GM18505 (cell line): ENCODE measurements at regions not wholly inside any gene's neighbourhood (a gene's known extent, or its start where the extent isn't known, plus 50 kb on each side); places are given as distances from the start of the nearest gene placed in this dataset.

Experiments used
- ATAC-seq: cut with Tn5 transposase; IDR thresholded peaks from one replicate; pipeline ENCODE4 v1.9.1; 2021; ENCODE audit not compliant: unreplicated experiment
- POLR2A ChIP-seq: IDR thresholded peaks from 4 replicates; pipeline ENCODE4 v1.6.1; 2011; ENCODE audit warnings: borderline replicate concordance; ENCODE audit not compliant: insufficient read depth, insufficient read length; ENCODE audit errors: extremely low read depth

DNA sequence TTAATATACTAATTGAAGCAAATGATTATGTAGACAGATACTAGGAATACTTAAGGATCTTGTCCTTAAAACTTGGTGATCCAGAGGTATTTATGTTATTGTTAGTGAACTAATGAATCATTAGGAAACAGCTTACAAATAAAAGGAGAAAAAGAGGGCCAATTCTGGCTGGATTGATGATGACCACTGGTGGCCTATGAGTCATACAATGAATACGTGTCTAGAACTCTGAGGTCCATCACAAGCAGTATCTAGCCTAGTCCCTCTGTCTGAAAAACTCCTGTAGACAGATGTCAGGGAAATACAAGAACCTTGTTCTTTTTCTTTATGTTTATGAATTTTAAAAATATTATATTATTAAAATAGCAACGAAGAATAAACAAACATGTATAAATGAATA is 51.7 kb upstream of the RTL1 start:
- ATAC-seq, result no peak
- no peak for TF ChIP-seq POLR2A

DNA sequence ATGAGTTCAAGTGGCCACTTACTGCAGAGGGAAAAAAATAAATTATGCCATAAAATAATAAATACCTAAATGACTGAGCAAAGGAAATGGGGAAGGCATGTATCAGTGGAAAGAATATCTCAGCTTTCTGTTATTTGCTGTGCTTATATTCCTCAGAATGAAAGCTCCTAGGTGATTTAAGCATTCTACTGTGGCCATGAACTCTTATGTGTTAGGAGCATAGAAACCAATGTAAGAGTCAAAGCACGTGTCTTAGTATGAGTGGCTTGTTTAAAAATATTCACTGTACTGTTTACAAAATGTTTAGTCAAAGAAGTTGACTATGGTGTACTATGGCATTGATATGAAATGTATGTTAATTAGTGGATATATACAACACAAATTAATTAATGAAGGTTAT is 59.0 kb upstream of the RTL1 start:
- ATAC-seq, result no peak
- no peak for TF ChIP-seq POLR2A

DNA sequence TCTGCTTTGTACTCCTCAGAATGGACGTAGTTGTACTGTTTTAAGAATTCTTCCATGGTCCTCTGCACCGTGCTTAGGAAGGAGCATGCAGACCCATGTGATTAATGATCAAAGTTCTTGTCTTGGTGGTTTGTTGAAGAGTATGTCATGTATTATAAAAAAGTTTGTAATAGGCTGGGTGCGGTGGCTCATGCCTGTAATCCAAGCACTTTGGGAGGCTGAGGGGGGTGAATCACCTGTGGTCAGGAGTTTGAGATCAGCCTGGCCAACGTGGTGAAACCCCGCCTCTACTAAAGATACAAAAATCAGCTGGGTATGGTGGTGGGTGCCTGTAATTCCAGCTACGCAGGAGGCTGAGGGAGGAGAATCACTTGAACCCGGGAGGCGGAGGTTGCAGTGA is 61.8 kb upstream of the RTL1 start:
- ATAC-seq, result no peak

DNA sequence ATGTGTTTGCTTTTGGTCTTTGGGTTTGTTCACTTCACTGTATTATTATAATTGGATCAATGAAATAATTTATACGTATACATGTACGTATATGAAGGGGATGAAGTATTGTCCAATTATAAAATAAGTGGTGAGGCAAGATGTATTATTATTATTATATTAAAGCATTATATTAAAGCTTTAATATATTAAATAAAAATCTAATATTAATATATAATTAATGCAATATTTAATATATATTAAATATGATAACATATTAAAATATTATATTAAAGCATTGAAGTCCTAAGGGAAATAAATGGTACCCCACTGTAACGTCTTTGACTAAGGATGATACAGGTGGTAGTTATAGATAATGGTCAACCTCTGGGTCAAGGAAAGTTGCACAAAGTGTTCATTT is 63.7 kb upstream of the RTL1 start:
- no peak for ATAC-seq
- TF ChIP-seq POLR2A, result no peak

More for the DNA sequence above, 61.8 kb upstream of the RTL1 start:
- no peak for TF ChIP-seq POLR2A

DNA sequence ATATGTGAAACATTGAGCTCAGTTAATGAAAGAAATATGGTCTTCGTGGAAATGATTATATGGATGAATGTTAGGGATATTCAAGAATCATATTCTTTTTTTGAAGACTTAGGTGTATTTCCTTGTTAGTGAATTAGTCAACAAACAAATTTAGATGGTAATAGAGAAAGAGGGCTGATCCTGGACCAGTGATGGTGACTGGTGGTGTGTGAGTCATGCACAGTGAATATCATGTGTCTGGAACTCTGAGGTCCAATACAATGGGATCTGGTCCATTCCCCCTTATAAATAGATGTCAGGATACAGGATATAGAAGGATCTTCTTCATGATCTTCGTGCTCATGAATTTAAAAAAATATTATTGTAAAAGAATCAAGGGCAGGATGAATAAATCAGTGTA is 64.4 kb upstream of the RTL1 start:
- no peak for TF ChIP-seq POLR2A
- no peak for ATAC-seq

DNA sequence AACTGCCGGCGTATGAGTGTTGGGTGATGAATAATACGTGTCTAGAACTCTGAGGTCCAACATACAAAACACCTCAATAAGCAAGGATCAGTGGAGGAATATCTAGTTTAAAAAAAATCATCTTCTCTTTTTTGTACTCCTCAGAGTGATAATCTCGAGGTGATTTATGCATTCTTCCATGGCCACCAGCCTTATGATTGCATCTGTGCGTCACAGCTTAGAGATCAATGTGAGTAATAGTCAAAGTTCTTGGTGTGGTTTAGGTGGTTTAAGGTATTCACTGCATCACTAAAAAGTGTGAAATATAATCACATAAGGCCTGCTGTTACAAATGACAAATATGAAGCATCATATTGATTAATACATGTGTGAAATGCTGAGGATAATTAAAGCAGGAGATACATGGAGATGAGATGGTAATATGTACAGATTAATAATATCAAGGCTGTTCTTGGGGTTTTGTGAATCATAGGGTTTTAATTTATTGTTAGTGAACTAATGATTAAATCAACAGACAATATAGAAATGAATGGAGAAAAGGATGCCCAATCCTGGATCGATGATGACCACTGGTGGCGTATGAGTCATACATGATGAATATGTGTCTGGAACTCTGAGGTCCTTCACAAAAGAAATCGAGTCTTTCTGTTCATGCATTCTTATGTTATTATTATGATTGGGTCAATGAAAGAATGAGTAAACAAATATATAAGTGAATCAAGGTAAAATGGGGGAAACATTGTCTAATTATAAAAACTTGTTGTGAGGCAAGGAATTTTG is 68.8 kb upstream of the RTL1 start:
- TF ChIP-seq POLR2A, result no peak
- ATAC-seq, result no peak

DNA sequence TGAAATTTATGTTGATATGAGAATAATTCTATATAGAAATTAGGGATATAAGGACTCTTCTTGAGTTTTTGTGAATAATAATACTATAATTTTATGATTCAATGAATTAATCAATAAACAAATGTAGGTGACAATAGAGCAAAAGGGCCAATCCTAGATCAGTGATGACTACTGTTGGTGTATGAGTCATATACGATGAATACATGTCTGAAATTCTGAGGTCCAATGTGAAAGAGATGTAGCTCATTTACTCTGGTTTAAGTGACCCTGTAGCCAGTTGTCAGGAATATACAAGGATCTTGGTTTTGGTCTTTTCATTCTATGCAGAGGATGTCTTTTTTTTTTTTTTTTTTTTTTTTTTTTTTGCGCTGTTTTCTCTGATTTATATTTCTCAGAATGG is 72.1 kb upstream of the RTL1 start:
- ATAC-seq, result no peak
- no peak for TF ChIP-seq POLR2A

DNA sequence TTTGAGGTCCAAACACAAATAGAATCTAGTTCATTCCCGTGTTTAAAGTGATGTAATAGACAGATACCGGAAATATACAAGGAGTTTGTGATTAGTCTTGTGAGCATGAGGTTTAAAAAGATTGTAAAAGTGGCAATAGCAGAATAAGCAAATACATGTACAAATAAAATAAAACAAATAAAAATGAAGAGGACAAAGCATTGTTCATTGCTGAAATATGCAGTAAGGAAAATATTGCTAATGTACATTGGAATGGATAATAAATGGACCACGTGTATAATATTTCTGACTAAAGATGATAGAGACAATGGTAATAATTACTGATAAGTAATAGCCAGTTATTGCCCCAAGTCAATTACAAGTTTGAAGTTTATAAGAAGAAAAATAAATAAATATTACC is 75.6 kb upstream of the RTL1 start:
- no peak for TF ChIP-seq POLR2A
- no peak for ATAC-seq

DNA sequence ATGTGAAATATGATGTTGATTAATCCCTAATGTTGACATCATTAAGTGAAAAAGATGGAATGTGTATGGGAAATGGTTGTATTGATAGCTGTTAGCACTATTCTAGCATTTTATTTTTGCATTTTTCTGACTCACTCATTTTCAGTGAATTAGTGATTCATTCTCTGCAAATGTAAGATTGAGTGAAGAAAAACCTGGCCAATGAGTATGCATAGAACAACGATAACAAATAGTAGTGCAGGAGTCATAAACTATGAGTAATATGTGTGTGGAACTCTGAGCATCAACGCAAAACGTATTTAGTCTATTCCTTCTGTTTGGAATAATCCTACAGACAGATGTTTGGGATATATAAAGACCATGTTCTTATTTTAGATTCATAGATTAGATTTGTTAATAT is 76.3 kb upstream of the RTL1 start:
- TF ChIP-seq POLR2A, result no peak
- ATAC-seq, result no peak

DNA sequence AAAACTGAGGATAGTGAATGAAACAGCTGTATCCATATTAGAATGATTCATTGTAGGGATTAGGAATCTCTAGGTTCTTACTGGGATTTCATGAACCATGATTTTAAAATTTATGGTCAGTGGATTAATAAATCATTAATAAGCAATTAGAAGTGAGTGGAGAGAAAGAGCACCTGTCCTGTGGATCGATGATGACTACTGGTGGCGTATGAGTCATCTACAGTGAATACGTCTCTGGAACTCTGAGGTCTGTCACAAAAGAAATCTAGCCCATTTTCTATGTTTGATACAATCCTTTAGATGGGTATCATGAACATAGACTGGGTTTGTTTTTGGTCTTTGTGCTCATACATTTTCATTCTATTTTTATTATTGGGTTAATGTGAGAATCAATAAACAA is 77.3 kb upstream of the RTL1 start:
- no peak for ATAC-seq
- no peak for TF ChIP-seq POLR2A

DNA sequence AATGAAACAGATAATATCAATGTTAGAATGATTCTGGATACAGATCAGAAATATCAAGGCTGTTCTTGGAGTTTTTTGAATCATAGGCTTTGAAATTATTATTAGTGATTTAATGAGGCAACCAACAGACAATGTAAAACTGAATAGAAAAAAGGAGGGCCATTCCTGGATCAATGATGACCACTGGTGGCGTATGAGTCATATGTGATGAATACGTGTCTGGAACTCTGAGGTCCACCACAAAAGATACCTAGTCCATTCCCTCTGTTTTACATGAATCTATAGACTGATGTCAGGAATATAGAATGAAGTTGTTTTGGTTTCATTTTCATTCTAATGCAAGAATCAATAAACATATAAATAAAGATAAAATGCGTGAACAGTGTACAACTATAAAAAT is 78.3 kb upstream of the RTL1 start:
- no peak for ATAC-seq
- TF ChIP-seq POLR2A, result no peak

DNA sequence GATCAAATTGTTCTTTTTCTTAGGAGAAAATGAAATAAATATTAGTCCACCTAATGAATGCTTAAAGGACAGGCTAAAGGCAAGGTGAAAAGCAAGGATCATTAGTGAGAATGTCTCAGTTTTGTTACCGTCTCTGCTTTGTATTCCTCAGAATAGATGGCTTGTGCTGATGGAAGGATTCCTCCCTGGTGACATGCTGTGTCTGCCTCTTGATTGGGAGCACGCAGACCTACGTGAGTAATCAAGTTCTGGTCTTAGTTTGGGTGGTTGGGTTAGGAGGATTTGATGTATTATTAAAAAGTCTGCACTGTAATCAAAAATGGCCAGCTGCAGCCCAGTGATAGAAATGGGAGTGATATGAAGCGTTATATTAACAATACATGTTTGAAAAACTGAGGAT is 78.8 kb upstream of the RTL1 start:
- TF ChIP-seq POLR2A, result no peak
- no peak for ATAC-seq

DNA sequence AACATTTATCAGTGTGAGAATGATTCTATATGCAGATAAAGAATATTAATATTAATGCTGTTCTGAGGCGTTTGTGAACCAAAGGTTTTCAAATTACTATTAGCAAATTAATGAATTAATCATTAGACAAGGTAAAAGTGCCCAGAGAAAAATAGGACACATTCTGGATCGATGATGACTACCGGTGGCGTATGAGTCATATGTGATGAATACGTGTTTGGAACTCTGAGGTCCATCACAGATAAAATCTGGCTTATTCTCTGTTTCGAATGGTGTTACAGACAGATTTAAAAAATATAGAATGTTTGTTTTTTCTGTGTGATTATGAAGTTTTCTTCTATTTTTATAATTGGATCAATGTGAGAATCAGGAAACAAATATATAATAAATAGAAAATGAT is 79.2 kb upstream of the RTL1 start:
- no peak for ATAC-seq
- TF ChIP-seq POLR2A, result no peak

DNA sequence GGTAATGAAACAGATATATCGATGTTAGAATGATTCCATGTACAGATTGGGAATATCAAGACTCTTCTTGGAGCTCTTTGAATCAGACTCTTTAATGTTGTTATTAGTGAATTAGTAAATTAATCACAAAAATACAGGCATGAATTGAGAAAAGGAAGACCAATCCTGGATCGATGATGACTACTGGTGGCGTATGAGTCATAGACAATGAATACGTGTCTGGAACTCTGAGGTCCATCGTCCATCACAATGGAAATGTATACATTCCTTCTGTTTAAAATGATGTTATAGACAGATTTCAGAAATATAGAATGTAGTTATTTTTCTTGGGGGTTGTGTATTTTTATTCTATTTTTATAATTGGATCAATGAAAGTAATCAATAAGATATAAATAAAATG is 80.2 kb upstream of the RTL1 start:
- ATAC-seq, result no peak
- TF ChIP-seq POLR2A, result no peak

DNA sequence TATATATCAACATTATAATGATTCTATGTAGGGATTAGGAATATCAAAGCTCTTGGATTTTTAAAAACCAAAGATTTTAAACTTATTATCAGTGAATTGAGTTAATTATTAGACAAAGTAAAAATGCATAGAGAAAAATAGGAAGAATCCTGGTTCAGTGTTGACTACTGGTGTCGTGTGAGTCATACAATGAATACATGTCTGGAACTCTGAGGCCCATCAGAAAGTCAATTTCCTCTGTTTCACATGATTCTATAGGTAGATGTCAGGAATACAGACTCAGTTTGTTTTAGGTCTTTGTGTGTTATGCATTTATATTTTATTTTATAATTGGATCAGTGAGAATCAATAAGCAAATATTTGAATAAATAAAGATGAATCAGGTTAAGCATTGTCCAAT is 84.5 kb upstream of the RTL1 start:
- no peak for TF ChIP-seq POLR2A
- ATAC-seq, result no peak
